ENCODE measurements at regions not wholly inside any gene's neighbourhood (a gene's known extent, or its start where the extent isn't known, plus 50 kb on each side); places are given as distances from the start of the nearest gene placed in this dataset.

GRCh38 chr2:198283146-198283545, 478.8 kb downstream of the PLCL1 start (continued):
- peak; percentile 40; the same call in 1 of the 2 replicates for TF ChIP-seq NFE2 (IDR thresholded peaks at IDR 0.05; ENCODE audit: low read depth)
- TF ChIP-seq ZBTB9 (CRISPR knock-in tag; IDR thresholded peaks at IDR 0.05), result no peak
- TF ChIP-seq ELF1 (tag; IDR thresholded peaks at IDR 0.05), result no peak
- no peak for TF ChIP-seq U2AF1 (optimal IDR thresholded peaks at IDR 0.05; ENCODE audit: low read depth, low read length)
- no peak for TF ChIP-seq SAFB2 (IDR thresholded peaks at IDR 0.05; ENCODE audit: borderline replicate concordance, low read depth, low read length, severe bottlenecking)
- TF ChIP-seq HSF4 (CRISPR knock-in tag; IDR thresholded peaks at IDR 0.05; ENCODE audit: borderline replicate concordance), result no peak

GRCh38 chr2:198282061-198282460, 477.7 kb downstream of the PLCL1 start:
- Histone ChIP-seq H3K27me3 (ENCODE audit: control insufficient read depth in 2 of 2, insufficient read depth in 2 of 2, low read length in 2 of 2) (peaks cover 0 to 7% of the 10 kb centered on the region in 2 experiments; a peak in 3 of 5 replicates), H3K9me3 (replicated peaks; ENCODE audit: control insufficient read depth, insufficient read depth, low read depth, low read length) (no peaks in the 10 kb centered on the region), H3K27ac (ENCODE audit: extremely low read depth, low read depth, low read length) (no peak overlapping the region), H3K4me2 (ENCODE audit: insufficient read depth, low read length) (no peak overlapping the region), H3K4me3 (no peak overlapping the region), H3K36me3 (ENCODE audit: control insufficient read depth, insufficient read depth, low read length) (no peaks in the 10 kb centered on the region), H3K9ac (ENCODE audit: insufficient read depth in 1 of 2, low read depth in 2 of 2, low read length in 2 of 2) (no peak overlapping the region), H3K79me2 (ENCODE audit: control insufficient read depth, insufficient read depth, low read length) (no peaks in the 10 kb centered on the region), H2AFZ (ENCODE audit: low read depth, low read length) (no peak overlapping the region), H4K20me1 (replicated peaks; ENCODE audit: control insufficient read depth, insufficient read depth, low read length) (no peaks in the 10 kb centered on the region), H3K9me1 (ENCODE audit: control insufficient read depth, insufficient read depth, low read length) (no peaks in the 10 kb centered on the region), H3K4me1 (replicated peaks in 1 of 2; ENCODE audit: control insufficient read depth in 2 of 2, insufficient read depth in 2 of 2, low read length in 2 of 2) (no peaks in the 10 kb centered on the region)
- DNase-seq (ENCODE audit: extremely low read depth in 1 of 4, low spot score in 3 of 4), result no peak
- no TSS peak for BruUV-seq (replicated peaks)
- in situ Hi-C loops (cut with MboI), result no loop called here
- 0% methylated on average over 3 of the region's 3 CpGs for WGBS (ENCODE audit: insufficient coverage, low coverage, missing lambda C conversion rate)
- no peak for TF ChIP-seq KDM1A (IDR thresholded peaks at IDR 0.05)
- no peak for TF ChIP-seq SRSF7 (optimal IDR thresholded peaks at IDR 0.05; ENCODE audit: low read depth, low read length)
- TF ChIP-seq SFPQ (IDR thresholded peaks at IDR 0.05; ENCODE audit: low read depth, low read length), result no peak
- no peak for TF ChIP-seq LCOR (CRISPR knock-in tag; IDR thresholded peaks at IDR 0.05)
- no peak for TF ChIP-seq JUN (IDR thresholded peaks at IDR 0.05; ENCODE audit: borderline replicate concordance, low read depth, low read length)
- TF ChIP-seq JUN (CRISPR knock-in tag; IDR thresholded peaks at IDR 0.05; ENCODE audit: borderline replicate concordance), result no peak
- no peak for TF ChIP-seq ELK3 (CRISPR knock-in tag; IDR thresholded peaks at IDR 0.05)
- no peak for TF ChIP-seq HDGF (IDR thresholded peaks at IDR 0.05)
- TF ChIP-seq ZNF143 (CRISPR knock-in tag; IDR thresholded peaks at IDR 0.05), result no peak
- FAIRE-seq, result no peak
- no peak for ATAC-seq
- POLR2A ChIA-PET, result no interaction called here
- intact Hi-C loops (cut with micrococcal nuclease), result no loop called here
- CTCF ChIA-PET (ENCODE audit: low intra/inter-chr PET ratio), result no interaction called here
